Stimulated activated CD4-positive, alpha-beta T cell treated with anti-CD3 and anti-CD28 coated beads, Interleukin-15, amount 100 ng/mL, for 48 hours (primary cell): ENCODE measurements at regions not wholly inside any gene's neighbourhood (a gene's known extent, or its start where the extent isn't known, plus 50 kb on each side); places are given as distances from the start of the nearest gene placed in this dataset.

ENCODE experiments used
- DNase-seq, 2 donors: peaks; one replicate each; pipeline ENCODE4 v3.0.0-alpha.2; 2020; ENCODE audit warnings: low read depth in 2 of 2

GRCh38 chr2:220166616-220167015 is 539.2 kb downstream of the SLC4A3 start:
- no peak for DNase-seq

GRCh38 chr2:220167956-220168355 is 540.5 kb downstream of the SLC4A3 start:
- no peak for DNase-seq

GRCh38 chr2:220168891-220169546 is 541.6 kb downstream of the SLC4A3 start:
- no peak for DNase-seq

- DNase-seq, result no peak
Measured at GRCh38 chr2:220174826-220175225, 547.4 kb downstream of the SLC4A3 start.

GRCh38 chr2:220175967-220176366 is 548.5 kb downstream of the SLC4A3 start:
- no peak for DNase-seq

GRCh38 chr2:220178991-220179695 is 551.7 kb downstream of the SLC4A3 start:
- DNase-seq, result no peak

- no peak for DNase-seq
Measured at GRCh38 chr2:220181165-220181564, 553.7 kb downstream of the SLC4A3 start.

- DNase-seq, result no peak
Measured at GRCh38 chr2:220182790-220183189, 555.4 kb downstream of the SLC4A3 start.

GRCh38 chr2:220185766-220186305 is 558.4 kb downstream of the SLC4A3 start:
- DNase-seq, result no peak

- DNase-seq, result no peak
Measured at GRCh38 chr2:220188031-220188430, 560.6 kb downstream of the SLC4A3 start.

- no peak for DNase-seq
Measured at GRCh38 chr2:220191031-220191430, 563.6 kb downstream of the SLC4A3 start.

- DNase-seq, result no peak
Measured at GRCh38 chr2:220191737-220192136, 564.3 kb downstream of the SLC4A3 start.

GRCh38 chr2:220192994-220193753 is 565.7 kb downstream of the SLC4A3 start:
- no peak for DNase-seq

- no peak for DNase-seq
Measured at GRCh38 chr2:220194630-220195584, 567.5 kb downstream of the SLC4A3 start.

GRCh38 chr2:220198896-220199295 is 571.5 kb downstream of the SLC4A3 start:
- DNase-seq, result no peak

GRCh38 chr2:220202066-220202465 is 574.6 kb downstream of the SLC4A3 start:
- DNase-seq, result no peak

- no peak for DNase-seq
Measured at GRCh38 chr2:220209093-220209492, 581.7 kb downstream of the SLC4A3 start.

- DNase-seq, result no peak
Measured at GRCh38 chr2:220209751-220210150, 582.3 kb downstream of the SLC4A3 start.

GRCh38 chr2:220212296-220213080 is 585.1 kb downstream of the SLC4A3 start:
- DNase-seq, result no peak

GRCh38 chr2:220215785-220216184 is 588.4 kb downstream of the SLC4A3 start:
- no peak for DNase-seq

- DNase-seq, result no peak
Measured at GRCh38 chr2:220219371-220219770, 591.9 kb downstream of the SLC4A3 start.
